Endodermal cell (in vitro differentiated cells): ENCODE measurements at regions not wholly inside any gene's neighbourhood (a gene's known extent, or its start where the extent isn't known, plus 50 kb on each side); places are given as distances from the start of the nearest gene placed in this dataset.

Experiments
- DNase-seq: peaks from one replicate; pipeline ENCODE4 v3.0.0-alpha.2; 2017
- H3K27ac ChIP-seq: 2 replicates; pipeline ENCODE4 v1.5.1; 2013; ENCODE audit warnings: mild to moderate bottlenecking, low read depth, low read length, moderate library complexity
- H3K27me3 ChIP-seq: 2 replicates; pipeline ENCODE4 v1.6.1; 2013; ENCODE audit warnings: mild to moderate bottlenecking, low read length, moderate library complexity; ENCODE audit not compliant: insufficient read depth, control insufficient read depth, poor library complexity, severe bottlenecking
- H3K36me3 ChIP-seq: 2 replicates; pipeline ENCODE4 v1.7.0; 2013; ENCODE audit warnings: mild to moderate bottlenecking, low read length, moderate library complexity; ENCODE audit not compliant: control insufficient read depth, insufficient read depth
- H3K4me1 ChIP-seq: one replicate; pipeline ENCODE4 v1.7.0; 2013; ENCODE audit warnings: low read length; ENCODE audit not compliant: control insufficient read depth, insufficient read depth
- H3K4me3 ChIP-seq: 2 replicates; pipeline ENCODE4 v1.5.1; 2013; ENCODE audit warnings: mild to moderate bottlenecking, low read length, moderate library complexity
- H3K9ac ChIP-seq: 2 replicates; pipeline ENCODE4 v1.6.1; 2013; ENCODE audit warnings: mild to moderate bottlenecking, low read length, moderate library complexity; ENCODE audit not compliant: poor library complexity, severe bottlenecking; ENCODE audit errors: extremely low read depth
- H3K9me3 ChIP-seq: 2 replicates; pipeline ENCODE4 v1.6.1; 2013; ENCODE audit warnings: mild to moderate bottlenecking, low read length, moderate library complexity; ENCODE audit not compliant: control insufficient read depth
- H3K27ac Mint-ChIP-seq: 2 replicates; pipeline ENCODE4 v1.8.0; 2020; ENCODE audit warnings: mixed read lengths
- H3K27me3 Mint-ChIP-seq: 2 replicates; pipeline ENCODE4 v1.8.0; 2021; ENCODE audit warnings: mild to moderate bottlenecking, mixed read lengths; ENCODE audit not compliant: insufficient read depth
- H3K36me3 Mint-ChIP-seq: 2 replicates; pipeline ENCODE4 v1.8.0; 2020; ENCODE audit warnings: low read depth, mixed read lengths
- H3K4me1 Mint-ChIP-seq: 2 replicates; pipeline ENCODE4 v1.8.0; 2020; ENCODE audit warnings: mixed read lengths
- H3K4me3 Mint-ChIP-seq: 2 replicates; pipeline ENCODE4 v1.8.0; 2020; ENCODE audit warnings: mild to moderate bottlenecking, moderate library complexity, mixed read lengths
- H3K9me3 Mint-ChIP-seq: 2 replicates; pipeline ENCODE4 v1.8.0; 2020; ENCODE audit warnings: mild to moderate bottlenecking, mixed read lengths
- CTCF ChIP-seq: fragments of 200-600 bp; sonication (generic); conservative IDR thresholded peaks from 2 replicates; pipeline ENCODE4 v1.5.0; 2021; ENCODE audit warnings: antibody characterized with exemption, mild to moderate bottlenecking
- WGBS, 2 experiments: methylation state at CpG; one replicate each; pipeline versions ENCODE4 v1.1.5 to v1.1.7; 2013; ENCODE audit warnings: missing lambda C conversion rate in 2 of 2, mixed read lengths in 1 of 2; ENCODE audit not compliant: insufficient coverage in 1 of 2, insufficient read length in 1 of 2; 5-methylcytosine and 5-hydroxymethylcytosine counted together

GRCh38 chr20:43803276-43803675 is 76.5 kb upstream of the GTSF1L start:
- no peaks in the 10 kb centered on the region for H3K4me1 Mint-ChIP-seq
- no peak for DNase-seq
- H3K27ac ChIP-seq = no peak overlapping the region
- peaks cover 3% of the 10 kb centered on the region for H3K27me3 Mint-ChIP-seq
- H3K9me3 ChIP-seq = peaks cover 29% of the 10 kb centered on the region
- no peaks in the 10 kb centered on the region for H3K27me3 ChIP-seq
- TF ChIP-seq CTCF = no peak
- H3K4me3 Mint-ChIP-seq = no peak overlapping the region
- no peak overlapping the region for H3K4me3 ChIP-seq
- H3K27ac Mint-ChIP-seq = no peak overlapping the region
- no peaks in the 10 kb centered on the region for H3K36me3 Mint-ChIP-seq
- H3K36me3 ChIP-seq = no peaks in the 10 kb centered on the region
- H3K9ac ChIP-seq = no peak overlapping the region
- H3K4me1 ChIP-seq = no peaks in the 10 kb centered on the region
- H3K9me3 Mint-ChIP-seq = peaks cover 34% of the 10 kb centered on the region

GRCh38 chr20:43800186-43800585 is 73.4 kb upstream of the GTSF1L start:
- 86 to 91% methylated on average over 4 to 6 of the region's 6 CpGs for WGBS, 2 experiments
- H3K4me1 Mint-ChIP-seq = no peaks in the 10 kb centered on the region
- H3K27me3 Mint-ChIP-seq = peaks cover 3% of the 10 kb centered on the region

GRCh38 chr20:43799741-43800140 is 72.9 kb upstream of the GTSF1L start:
- no peaks in the 10 kb centered on the region for H3K36me3 ChIP-seq
- Mint-ChIP-seq H3K27me3 (peaks cover 3% of the 10 kb centered on the region), H3K4me3 (no peak overlapping the region), H3K4me1 (no peaks in the 10 kb centered on the region), H3K9me3 (peaks cover 20% of the 10 kb centered on the region), H3K27ac (no peak overlapping the region), H3K36me3 (no peaks in the 10 kb centered on the region)
- no peaks in the 10 kb centered on the region for H3K27me3 ChIP-seq
- no peak overlapping the region for H3K9ac ChIP-seq
- H3K9me3 ChIP-seq = peaks cover 19% of the 10 kb centered on the region
- 97 to 100% methylated on average over 2 to 5 of the region's 5 CpGs for WGBS, 2 experiments
- H3K4me1 ChIP-seq = no peaks in the 10 kb centered on the region
- no peak for TF ChIP-seq CTCF
- no peak overlapping the region for H3K4me3 ChIP-seq
- DNase-seq = no peak
- H3K27ac ChIP-seq = no peak overlapping the region

More at GRCh38 chr20:43800186-43800585, 73.4 kb upstream of the GTSF1L start:
- no peaks in the 10 kb centered on the region for H3K27me3 ChIP-seq
- peaks cover 23% of the 10 kb centered on the region for H3K9me3 ChIP-seq
- no peak for TF ChIP-seq CTCF
- no peak overlapping the region for H3K27ac Mint-ChIP-seq
- no peak overlapping the region for H3K9ac ChIP-seq
- no peak for DNase-seq
- H3K4me3 Mint-ChIP-seq = no peak overlapping the region
- no peak overlapping the region for H3K4me3 ChIP-seq
- no peaks in the 10 kb centered on the region for H3K36me3 Mint-ChIP-seq
- H3K9me3 Mint-ChIP-seq = peaks cover 25% of the 10 kb centered on the region
- H3K4me1 ChIP-seq = no peaks in the 10 kb centered on the region
- no peaks in the 10 kb centered on the region for H3K36me3 ChIP-seq
- no peak overlapping the region for H3K27ac ChIP-seq
